ENCODE measurements at regions not wholly inside any gene's neighbourhood (a gene's known extent, or its start where the extent isn't known, plus 50 kb on each side); places are given as distances from the start of the nearest gene placed in this dataset.
A peak's percentile ranks its signal among the peaks of the same experiment; 100 is the strongest.

- H3K4me1 ChIP-seq = no peaks in the 10 kb centered on the region
- no peaks in the 10 kb centered on the region for H3K9me3 ChIP-seq
- no peak overlapping the region for H3K4me2 ChIP-seq
- H3K27ac ChIP-seq = no peak overlapping the region
- no peak overlapping the region for H3K4me3 ChIP-seq
- no peak for TF ChIP-seq Cebpa-rat (IDR thresholded peaks at IDR 0.05)
- H3K9ac ChIP-seq = no peak overlapping the region
- no peaks in the 10 kb centered on the region for H3K36me3 ChIP-seq
- H4K20me1 ChIP-seq = no peaks in the 10 kb centered on the region
- no peaks in the 10 kb centered on the region for H3K27me3 ChIP-seq
Measured at GRCh38 chr20:10924644-10925201, 250.9 kb upstream of the JAG1 start.

DNA sequence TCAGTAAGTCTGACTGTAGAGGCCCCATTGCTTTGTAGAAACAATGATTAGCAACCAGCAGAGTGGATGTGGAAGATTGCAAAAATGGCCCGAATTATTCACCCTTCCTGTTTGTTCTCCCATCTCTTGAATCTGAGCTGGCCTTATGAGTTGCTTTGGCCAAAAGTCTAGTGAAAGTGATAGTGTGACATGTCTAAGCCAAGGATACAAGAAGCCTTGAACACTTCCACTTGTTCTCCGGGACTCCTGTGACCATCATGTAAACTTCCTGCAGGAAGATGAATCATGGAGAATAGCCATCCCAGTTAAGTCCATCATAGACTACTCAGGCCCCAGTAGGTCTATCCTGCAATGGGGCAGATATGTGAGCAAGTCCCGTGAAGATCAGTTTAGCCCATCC, 252.0 kb upstream of the JAG1 start:
- no peaks in the 10 kb centered on the region for H3K9me3 ChIP-seq
- no peaks in the 10 kb centered on the region for H4K20me1 ChIP-seq
- no peak overlapping the region for H3K4me2 ChIP-seq
- H3K36me3 ChIP-seq = no peaks in the 10 kb centered on the region
- H3K9ac ChIP-seq = no peak overlapping the region
- H3K4me3 ChIP-seq = no peak overlapping the region
- H3K4me1 ChIP-seq = no peaks in the 10 kb centered on the region
- no peaks in the 10 kb centered on the region for H3K27me3 ChIP-seq
- no peak for TF ChIP-seq Cebpa-rat (IDR thresholded peaks at IDR 0.05)
- H3K27ac ChIP-seq = no peak overlapping the region

DNA sequence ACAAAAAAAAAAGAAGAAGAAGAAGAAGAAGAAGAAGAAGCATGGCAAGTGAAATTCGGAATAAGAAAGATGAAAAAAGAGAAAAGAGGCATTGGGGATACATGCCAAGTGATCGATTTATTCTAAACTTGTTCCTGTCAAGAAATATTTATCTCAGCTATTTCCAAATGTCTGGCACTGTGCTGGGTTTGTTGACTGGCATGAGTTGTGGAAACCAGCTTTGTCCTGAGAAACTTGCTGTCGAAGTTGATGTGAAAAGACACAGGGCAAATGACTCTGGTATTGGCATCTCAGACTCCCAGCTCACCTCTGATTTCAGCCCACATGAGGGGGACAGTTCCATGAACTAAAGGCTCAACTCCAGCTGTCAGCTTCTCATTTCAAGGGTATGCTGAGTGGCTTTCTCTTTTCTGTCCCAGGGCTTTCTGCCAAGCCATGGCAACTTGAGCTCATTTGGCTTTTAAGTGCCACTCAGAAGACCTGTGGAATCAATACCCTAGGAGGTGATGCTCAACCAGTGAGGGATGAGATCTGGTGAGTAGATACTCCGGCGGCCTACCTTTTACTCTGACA, 253.3 kb upstream of the JAG1 start:
- H4K20me1 ChIP-seq = no peaks in the 10 kb centered on the region
- no peak for TF ChIP-seq Cebpa-rat (IDR thresholded peaks at IDR 0.05)
- H3K36me3 ChIP-seq = no peaks in the 10 kb centered on the region
- no peak overlapping the region for H3K4me3 ChIP-seq
- H3K4me2 ChIP-seq = no peak overlapping the region
- H3K4me1 ChIP-seq = no peaks in the 10 kb centered on the region
- no peak overlapping the region for H3K27ac ChIP-seq
- no peaks in the 10 kb centered on the region for H3K9me3 ChIP-seq
- H3K27me3 ChIP-seq = no peaks in the 10 kb centered on the region
- no peak overlapping the region for H3K9ac ChIP-seq

- no peaks in the 10 kb centered on the region for H3K4me1 ChIP-seq
- H3K27me3 ChIP-seq = no peaks in the 10 kb centered on the region
- H3K9ac ChIP-seq = no peak overlapping the region
- no peak overlapping the region for H3K27ac ChIP-seq
- no peak for TF ChIP-seq Cebpa-rat (IDR thresholded peaks at IDR 0.05)
- no peaks in the 10 kb centered on the region for H3K36me3 ChIP-seq
- no peaks in the 10 kb centered on the region for H3K9me3 ChIP-seq
- H3K4me2 ChIP-seq = no peak overlapping the region
- H3K4me3 ChIP-seq = no peak overlapping the region
- H4K20me1 ChIP-seq = no peaks in the 10 kb centered on the region
Measured at GRCh38 chr20:10927936-10928840, 254.4 kb upstream of the JAG1 start.

GRCh38 chr20:10928841-10929421, 255.1 kb upstream of the JAG1 start:
- Histone ChIP-seq H3K27me3 (no peaks in the 10 kb centered on the region), H3K27ac (no peak overlapping the region), H3K4me3 (no peak overlapping the region), H3K9me3 (no peaks in the 10 kb centered on the region), H3K36me3 (no peaks in the 10 kb centered on the region), H3K4me1 (no peaks in the 10 kb centered on the region), H3K4me2 (no peak overlapping the region), H4K20me1 (no peaks in the 10 kb centered on the region), H3K9ac (no peak overlapping the region)
- no peak for TF ChIP-seq Cebpa-rat (IDR thresholded peaks at IDR 0.05)

DNA sequence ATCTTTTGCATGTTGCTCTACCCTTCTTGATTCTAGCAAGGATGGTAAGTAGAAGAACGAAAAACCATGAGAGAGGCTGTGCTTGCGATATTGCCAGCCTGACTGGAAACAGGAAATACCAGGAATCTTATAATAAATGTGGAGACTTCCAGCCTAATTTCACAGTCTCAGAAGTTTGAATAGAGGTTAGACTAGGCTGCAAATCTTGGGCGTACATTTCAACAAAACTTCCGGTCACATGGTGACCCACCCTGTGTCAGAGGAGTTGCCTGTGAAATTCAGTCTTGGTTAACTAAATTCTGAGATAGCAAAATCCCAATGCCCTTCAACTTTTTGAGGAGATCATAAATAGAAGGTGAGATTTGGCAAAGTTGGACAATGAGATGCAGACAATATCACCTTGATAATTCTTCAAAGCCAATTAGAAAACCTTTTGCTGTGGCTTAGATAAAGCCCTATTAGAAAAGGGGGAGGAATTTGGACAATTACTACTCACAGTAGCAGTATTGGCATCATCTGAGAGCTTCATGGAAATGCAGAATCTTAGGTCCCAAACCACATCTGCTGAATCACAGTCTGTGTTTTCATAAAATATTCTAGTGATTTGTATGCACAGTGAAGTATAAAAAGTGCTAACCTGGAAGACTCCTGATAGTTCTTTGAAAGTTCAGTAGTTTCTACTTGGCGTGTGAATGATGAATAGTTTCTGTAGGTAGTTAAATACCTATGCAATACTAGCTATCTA, 262.0 kb upstream of the JAG1 start:
- no peak overlapping the region for H3K9ac ChIP-seq
- H3K36me3 ChIP-seq = no peaks in the 10 kb centered on the region
- H3K27ac ChIP-seq = no peak overlapping the region
- TF ChIP-seq Cebpa-rat (IDR thresholded peaks at IDR 0.05) = no peak
- H3K9me3 ChIP-seq = no peaks in the 10 kb centered on the region
- H4K20me1 ChIP-seq = no peaks in the 10 kb centered on the region
- H3K4me3 ChIP-seq = no peak overlapping the region
- no peak overlapping the region for H3K4me2 ChIP-seq
- H3K4me1 ChIP-seq = no peaks in the 10 kb centered on the region
- H3K27me3 ChIP-seq = no peaks in the 10 kb centered on the region

DNA sequence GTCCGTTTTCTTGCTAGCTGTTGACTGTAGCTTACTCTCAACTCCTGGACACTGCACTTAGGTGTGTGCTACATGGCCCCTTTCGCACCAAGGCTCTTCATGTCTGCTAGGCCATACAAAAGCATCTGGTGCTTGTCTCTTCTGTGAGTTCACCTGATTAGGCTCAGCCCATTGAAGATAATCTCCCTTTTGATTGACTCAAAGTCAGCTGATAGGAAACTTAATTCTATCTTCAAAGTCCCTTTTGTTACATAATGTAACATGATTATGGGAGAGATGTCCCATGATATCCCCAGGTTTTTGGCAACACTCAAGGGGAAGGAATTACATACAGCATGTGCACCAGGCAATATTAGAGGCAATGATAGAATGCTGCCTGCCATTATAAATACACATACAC, 263.0 kb upstream of the JAG1 start:
- Histone ChIP-seq H3K36me3 (no peaks in the 10 kb centered on the region), H4K20me1 (no peaks in the 10 kb centered on the region)

DNA sequence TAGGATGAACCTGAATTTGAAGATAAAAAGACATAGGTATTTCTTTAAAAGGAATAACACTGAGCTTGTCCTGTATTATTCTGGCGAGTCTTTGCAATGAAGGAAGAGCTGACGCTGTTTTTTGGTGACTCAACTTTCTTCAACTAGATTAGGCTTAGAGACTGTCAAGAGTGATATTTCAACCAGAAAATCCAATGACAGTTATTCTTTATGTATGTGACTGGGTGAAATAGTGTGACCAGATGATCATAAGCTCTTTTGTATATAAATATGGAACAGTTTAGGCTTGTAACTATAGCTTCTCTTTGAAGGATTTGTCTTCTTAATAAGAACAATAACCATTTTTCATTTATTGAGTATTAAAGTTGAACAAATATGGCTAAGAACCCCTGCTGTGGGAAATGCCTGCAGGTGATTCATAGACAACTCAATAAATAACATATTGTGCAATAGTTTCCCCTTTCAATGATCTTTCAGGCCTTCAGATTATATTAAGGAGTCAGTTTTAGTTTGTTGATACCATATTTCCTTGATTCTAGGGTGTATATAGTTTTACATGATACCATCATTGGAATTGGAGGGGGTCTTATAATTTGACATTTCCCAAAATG, 265.6 kb upstream of the JAG1 start:
- Histone ChIP-seq H3K27ac (no peak overlapping the region), H3K9me3 (no peaks in the 10 kb centered on the region), H3K9ac (no peak overlapping the region), H4K20me1 (no peaks in the 10 kb centered on the region), H3K4me1 (no peaks in the 10 kb centered on the region), H3K36me3 (no peaks in the 10 kb centered on the region), H3K27me3 (no peaks in the 10 kb centered on the region), H3K4me2 (no peak overlapping the region), H3K4me3 (no peak overlapping the region)
- TF ChIP-seq Cebpa-rat (IDR thresholded peaks at IDR 0.05) = peak; percentile 50; the same call in 1 of the 2 replicates

More for the DNA sequence above, 263.0 kb upstream of the JAG1 start:
- H3K4me1 ChIP-seq = no peaks in the 10 kb centered on the region
- no peak overlapping the region for H3K4me3 ChIP-seq
- no peak overlapping the region for H3K27ac ChIP-seq
- no peaks in the 10 kb centered on the region for H3K27me3 ChIP-seq
- no peak overlapping the region for H3K9ac ChIP-seq
- H3K9me3 ChIP-seq = no peaks in the 10 kb centered on the region
- TF ChIP-seq Cebpa-rat (IDR thresholded peaks at IDR 0.05) = no peak
- no peak overlapping the region for H3K4me2 ChIP-seq

GRCh38 chr20:10940941-10941340, 267.1 kb upstream of the JAG1 start:
- no peak overlapping the region for H3K4me2 ChIP-seq
- H3K9me3 ChIP-seq = no peaks in the 10 kb centered on the region
- H3K27ac ChIP-seq = no peak overlapping the region
- H3K4me1 ChIP-seq = no peaks in the 10 kb centered on the region
- H3K4me3 ChIP-seq = no peak overlapping the region
- no peaks in the 10 kb centered on the region for H3K27me3 ChIP-seq
- no peaks in the 10 kb centered on the region for H4K20me1 ChIP-seq
- no peaks in the 10 kb centered on the region for H3K36me3 ChIP-seq
- H3K9ac ChIP-seq = no peak overlapping the region
- TF ChIP-seq Cebpa-rat (IDR thresholded peaks at IDR 0.05) = no peak
